Lower lobe of right lung (tissue), 2 donors: ENCODE measurements at regions not wholly inside any gene's neighbourhood (a gene's known extent, or its start where the extent isn't known, plus 50 kb on each side); places are given as distances from the start of the nearest gene placed in this dataset.

Experiments used
- ATAC-seq, 2 donors: fragments of 200-7000 bp; cut with Tn5 transposase; one replicate each; pipeline ENCODE4 v1.9.1; 2020 to 2022; ENCODE audit warnings: mild to moderate bottlenecking in 2 of 2, moderate library complexity in 2 of 2
- DNase-seq: peaks from one replicate; pipeline ENCODE4 v3.0.0-alpha.2; 2020
- H3K27ac ChIP-seq: fragments of 200-600 bp; one replicate; pipeline ENCODE4 v1.8.0; 2022
- H3K27me3 ChIP-seq: fragments of 200-600 bp; one replicate; pipeline ENCODE4 v1.8.0; 2022; ENCODE audit warnings: low read depth
- H3K36me3 ChIP-seq: fragments of 200-600 bp; one replicate; pipeline ENCODE4 v1.8.0; 2022; ENCODE audit warnings: mild to moderate bottlenecking
- H3K4me1 ChIP-seq: fragments of 200-600 bp; one replicate; pipeline ENCODE4 v1.8.0; 2022
- H3K4me3 ChIP-seq: fragments of 200-600 bp; one replicate; pipeline ENCODE4 v1.8.0; 2022; ENCODE audit warnings: mild to moderate bottlenecking
- H3K9me3 ChIP-seq: fragments of 200-600 bp; one replicate; pipeline ENCODE4 v1.8.0; 2022
- CTCF ChIP-seq: fragments of 200-600 bp; IDR thresholded peaks from one replicate; pipeline ENCODE4 v1.8.0; 2022; ENCODE audit warnings: antibody characterized with exemption, mild to moderate bottlenecking
- intact Hi-C: fragments of 100-400 bp; cut with DNase I; formaldehyde crosslinking; loops from one replicate; pipeline ENCODE4 v1.11.0; 2022
- donor health status: DM: no; HTN: yes; CAD: no; lungs with severe emphysema.

- H3K4me1 ChIP-seq: peaks cover 31% of the 10 kb centered on the region
- DNase-seq: no peak
- no peak for TF ChIP-seq CTCF
- intact Hi-C loops: no loop called here
- H3K27me3 ChIP-seq: no peaks in the 10 kb centered on the region
- no peaks in the 10 kb centered on the region for H3K9me3 ChIP-seq
- peak; percentile 37 to 45 for ATAC-seq
- H3K27ac ChIP-seq: no peak overlapping the region
- H3K4me3 ChIP-seq: no peak overlapping the region
- H3K36me3 ChIP-seq: no peaks in the 10 kb centered on the region
These were observed 112.5 kb upstream of the TGFBR2 start for GRCh38 chr3:30493911-30494311.

DNA sequence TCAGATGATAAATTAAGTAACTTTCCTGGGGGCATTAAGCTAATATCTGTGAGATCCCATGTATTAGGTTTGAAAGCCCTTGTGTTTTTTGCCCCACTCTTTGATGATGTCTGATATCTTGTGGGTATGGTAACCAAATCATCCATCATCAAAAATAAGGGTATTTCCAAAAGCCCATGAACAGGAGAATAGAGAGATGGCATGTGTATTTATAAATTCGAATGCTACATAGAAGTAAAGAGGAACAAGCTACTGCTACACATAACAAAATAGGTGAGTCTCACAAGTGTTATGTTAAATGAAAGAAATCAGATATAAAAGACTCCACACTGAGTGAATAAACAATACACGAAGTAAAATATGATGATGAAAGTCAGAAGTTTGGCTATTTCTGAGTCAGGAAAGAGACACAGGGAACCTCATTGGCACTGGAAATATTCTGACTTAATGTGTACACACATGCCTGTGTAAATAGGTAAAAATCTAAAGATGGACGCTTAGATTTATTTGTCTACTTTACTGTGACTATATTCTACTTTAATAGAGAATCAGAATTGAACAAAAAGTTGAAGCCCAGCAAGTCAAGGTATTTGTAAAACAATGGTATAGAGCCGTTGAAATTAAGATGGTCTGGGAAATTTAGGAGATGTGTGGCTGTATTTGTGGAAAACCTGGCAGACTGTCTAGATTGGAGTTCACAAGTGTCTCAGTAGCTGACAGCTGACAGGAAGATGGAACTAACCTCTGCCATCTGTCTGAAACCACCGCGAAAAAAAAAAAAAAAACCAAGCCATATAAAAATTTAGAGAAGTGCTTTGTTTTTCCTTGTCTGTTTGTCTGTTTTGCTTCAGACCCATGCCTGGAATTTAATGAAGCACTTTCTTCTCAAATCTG is 111.0 kb upstream of the TGFBR2 start:
- H3K9me3 ChIP-seq: no peaks in the 10 kb centered on the region
- TF ChIP-seq CTCF: no peak
- H3K27ac ChIP-seq: peak overlapping the region; percentile 43
- H3K27me3 ChIP-seq: no peaks in the 10 kb centered on the region
- no peak for DNase-seq
- no peaks in the 10 kb centered on the region for H3K36me3 ChIP-seq
- H3K4me1 ChIP-seq: peaks cover 31% of the 10 kb centered on the region
- no peak for ATAC-seq
- no peak overlapping the region for H3K4me3 ChIP-seq
- intact Hi-C loops: no loop called here

DNA sequence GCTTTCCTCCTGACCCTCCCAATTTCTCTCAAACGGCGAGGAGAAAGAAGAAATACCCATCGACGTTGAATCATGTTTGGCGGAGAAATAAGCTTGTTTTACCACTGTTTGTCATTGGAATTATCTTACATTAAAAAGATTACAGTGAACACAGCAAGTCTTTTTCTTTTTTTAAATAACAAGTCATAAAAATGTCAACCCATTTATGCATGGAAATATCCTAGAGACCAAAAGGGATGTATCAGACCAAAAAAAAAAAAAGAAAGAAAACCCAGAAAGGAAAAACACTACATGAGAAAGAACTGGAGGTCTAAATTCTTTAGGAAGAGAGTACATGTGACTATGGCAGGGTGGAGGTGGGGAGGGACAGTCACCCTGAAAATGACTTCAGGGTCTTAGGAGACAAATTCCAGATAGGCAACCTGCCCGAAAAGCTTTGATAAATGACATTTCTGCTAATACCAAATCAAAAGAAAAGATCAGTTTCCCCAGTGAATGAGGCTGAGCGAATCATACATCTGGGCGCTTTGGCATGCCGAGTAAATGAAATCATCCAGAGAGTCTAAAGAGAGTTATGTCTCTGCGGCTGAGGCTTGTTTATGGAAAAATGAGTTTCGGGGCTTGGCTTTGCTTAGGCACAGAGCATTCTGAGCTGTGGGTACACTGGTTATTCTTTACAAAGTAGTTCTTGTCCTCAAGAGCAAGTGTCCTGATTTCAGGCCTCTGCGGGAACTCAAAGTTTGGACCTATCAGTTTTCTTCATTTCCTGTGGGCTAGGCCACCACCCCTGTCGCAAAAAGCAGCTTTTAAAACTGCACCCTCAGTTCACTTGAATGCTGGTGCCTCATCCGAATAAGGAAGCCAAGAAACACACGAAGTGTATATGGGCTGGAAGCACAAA is 110.1 kb upstream of the TGFBR2 start:
- Histone ChIP-seq H3K27ac (peak overlapping the region; percentile 43), H3K27me3 (no peaks in the 10 kb centered on the region), H3K4me3 (no peak overlapping the region), H3K4me1 (peaks cover 31% of the 10 kb centered on the region), H3K36me3 (no peaks in the 10 kb centered on the region), H3K9me3 (no peaks in the 10 kb centered on the region)
- DNase-seq (no peak), ATAC-seq (no peak)
- intact Hi-C loops: no loop called here
- no peak for TF ChIP-seq CTCF

DNA sequence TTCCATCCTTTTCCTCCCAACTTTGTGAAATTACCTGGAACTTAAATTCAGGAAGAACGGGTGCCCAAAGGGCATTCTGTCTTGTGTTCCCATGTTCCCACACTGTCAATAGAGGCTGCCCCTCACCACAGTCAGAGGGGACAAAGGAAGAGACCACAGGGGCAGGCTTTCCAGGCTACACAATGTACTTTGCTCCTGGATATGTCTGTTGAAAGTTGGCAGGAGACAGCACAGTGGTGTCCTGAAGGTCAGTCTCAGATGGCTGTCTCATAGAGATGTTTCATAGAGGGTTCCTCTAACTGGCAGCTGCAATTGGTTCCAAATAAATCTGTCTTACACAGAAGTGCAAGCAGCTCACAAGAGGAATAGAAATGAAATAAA is 107.8 kb upstream of the TGFBR2 start:
- Histone ChIP-seq H3K4me3 (no peak overlapping the region), H3K27me3 (no peaks in the 10 kb centered on the region), H3K27ac (no peak overlapping the region), H3K4me1 (peaks cover 16% of the 10 kb centered on the region), H3K36me3 (no peaks in the 10 kb centered on the region), H3K9me3 (no peaks in the 10 kb centered on the region)
- ATAC-seq: no peak
- DNase-seq: no peak
- intact Hi-C loops: no loop called here
- TF ChIP-seq CTCF: no peak

GRCh38 chr3:30500666-30501399 is 105.6 kb upstream of the TGFBR2 start:
- intact Hi-C loops: no loop called here
- ATAC-seq: no peak
- no peaks in the 10 kb centered on the region for H3K9me3 ChIP-seq

More at GRCh38 chr3:30500666-30501399, 105.6 kb upstream of the TGFBR2 start:
- H3K27me3 ChIP-seq: no peaks in the 10 kb centered on the region
- H3K4me1 ChIP-seq: peaks cover 3% of the 10 kb centered on the region
- H3K27ac ChIP-seq: no peak overlapping the region
- DNase-seq: no peak
- no peaks in the 10 kb centered on the region for H3K36me3 ChIP-seq
- H3K4me3 ChIP-seq: no peak overlapping the region
- TF ChIP-seq CTCF: no peak
